Hepatocyte (in vitro differentiated cells): ENCODE measurements at regions not wholly inside any gene's neighbourhood (a gene's known extent, or its start where the extent isn't known, plus 50 kb on each side); places are given as distances from the start of the nearest gene placed in this dataset.
"Not testable (repeated sequence)": the region's sequence is repeated elsewhere in the genome, so short reads cannot be mapped to it uniquely, and the experiment has no call there.

Experiments
- DNase-seq: peaks from one replicate; pipeline ENCODE4 v3.0.0-alpha.2; 2016; ENCODE audit warnings: low spot score
- H2AFZ ChIP-seq: fragments of 200-600 bp; sonication (generic); 2 replicates; pipeline ENCODE4 v1.6.0; 2016; ENCODE audit warnings: antibody characterized with exemption, mild to moderate bottlenecking
- H3K27ac ChIP-seq: fragments of 200-600 bp; sonication (generic); 2 replicates; pipeline ENCODE4 v1.5.1; 2016; ENCODE audit warnings: mild to moderate bottlenecking
- H3K27me3 ChIP-seq: fragments of 200-600 bp; sonication (generic); 2 replicates; pipeline ENCODE4 v1.6.1; 2016
- H3K36me3 ChIP-seq: fragments of 200-600 bp; sonication (generic); replicated peaks from 2 replicates; pipeline ENCODE4 v1.5.1; 2016; ENCODE audit warnings: low read depth; ENCODE audit not compliant: insufficient read depth
- H3K4me1 ChIP-seq: fragments of 200-600 bp; sonication (generic); 2 replicates; pipeline ENCODE4 v1.5.1; 2016; ENCODE audit warnings: mild to moderate bottlenecking, moderate library complexity; ENCODE audit not compliant: insufficient read depth
- H3K4me2 ChIP-seq: fragments of 200-600 bp; sonication (generic); 2 replicates; pipeline ENCODE4 v1.6.0; 2016
- H3K4me3 ChIP-seq: fragments of 200-600 bp; sonication (generic); 2 replicates; pipeline ENCODE4 v1.5.1; 2016; ENCODE audit warnings: mild to moderate bottlenecking
- H3K79me2 ChIP-seq: fragments of 200-600 bp; sonication (generic); 2 replicates; pipeline ENCODE4 v1.6.0; 2017; ENCODE audit warnings: mild to moderate bottlenecking
- H3K9me2 ChIP-seq: fragments of 200-600 bp; sonication (generic); replicated peaks from 2 replicates; pipeline ENCODE4 v1.6.0; 2017; ENCODE audit warnings: mild to moderate bottlenecking; ENCODE audit not compliant: insufficient read depth
- H3K9me3 ChIP-seq: fragments of 200-600 bp; sonication (generic); 2 replicates; pipeline ENCODE4 v1.5.1; 2016; ENCODE audit warnings: low read depth, mild to moderate bottlenecking
- H4K20me1 ChIP-seq: fragments of 200-600 bp; sonication (generic); 2 replicates; pipeline ENCODE4 v1.6.0; 2016; ENCODE audit warnings: mild to moderate bottlenecking; ENCODE audit not compliant: insufficient read depth, poor library complexity, severe bottlenecking
- CTCF ChIP-seq: fragments of 200-600 bp; sonication (generic); IDR thresholded peaks from 2 replicates; pipeline ENCODE4 v1.5.1; 2016; ENCODE audit warnings: antibody characterized with exemption, mild to moderate bottlenecking; ENCODE audit not compliant: poor library complexity
- EZH2 ChIP-seq: fragments of 200-600 bp; sonication (generic); IDR thresholded peaks from 2 replicates; pipeline ENCODE4 v1.6.1; 2016; ENCODE audit warnings: antibody characterized with exemption, mild to moderate bottlenecking, borderline replicate concordance
- EZH2phosphoT487 ChIP-seq: fragments of 200-600 bp; sonication (generic); IDR thresholded peaks from one replicate; pipeline ENCODE4 v1.6.1; 2018; ENCODE audit warnings: antibody characterized with exemption, mild to moderate bottlenecking, low read depth, moderate library complexity; ENCODE audit not compliant: unreplicated experiment, severe bottlenecking
- WGBS: methylation state at CpG from one replicate; pipeline ENCODE4 v1.1.6; 2016; ENCODE audit warnings: low lambda C conversion rate; ENCODE audit errors: missing lambda C conversion rate; 5-methylcytosine and 5-hydroxymethylcytosine counted together

GRCh38 chrX:66698273-66699204, 59.7 kb upstream of the EDA2R start:
- H3K9me3 ChIP-seq: no peaks in the 10 kb centered on the region
- H3K79me2 ChIP-seq: no peaks in the 10 kb centered on the region
- no peak overlapping the region for H2AFZ ChIP-seq
- no peak overlapping the region for H3K4me2 ChIP-seq
- TF ChIP-seq EZH2phosphoT487: no peak
- no peak for TF ChIP-seq CTCF
- no peak for TF ChIP-seq EZH2
- H3K4me3 ChIP-seq: no peak overlapping the region
- H4K20me1 ChIP-seq: no peaks in the 10 kb centered on the region
- H3K36me3 ChIP-seq: no peaks in the 10 kb centered on the region
- no peaks in the 10 kb centered on the region for H3K27me3 ChIP-seq
- no peak for DNase-seq
- 31% methylated on average over 1 of the region's 1 CpG for WGBS
- no peak overlapping the region for H3K27ac ChIP-seq
- H3K9me2 ChIP-seq: no peaks in the 10 kb centered on the region
- no peaks in the 10 kb centered on the region for H3K4me1 ChIP-seq

- H3K9me2 ChIP-seq, H2AFZ ChIP-seq, DNase-seq, H3K4me2 ChIP-seq, H3K27ac ChIP-seq, H3K36me3 ChIP-seq, H3K27me3 ChIP-seq, H4K20me1 ChIP-seq, H3K4me3 ChIP-seq, H3K4me1 ChIP-seq, H3K79me2 ChIP-seq, H3K9me3 ChIP-seq: not testable (repeated sequence)
- WGBS: 79% methylated on average over 8 of the region's 8 CpGs
Measured at GRCh38 chrX:66692512-66692911, 53.6 kb upstream of the EDA2R start.
